Natural killer cell treated with Interleukin-12 subunit alpha and Interleukin-12 subunit beta and Interleukin-15 and Interleukin-18, amount 100 ng/mL, for 72 hours (primary cell): ENCODE measurements at regions not wholly inside any gene's neighbourhood (a gene's known extent, or its start where the extent isn't known, plus 50 kb on each side); places are given as distances from the start of the nearest gene placed in this dataset.
"Not testable (repeated sequence)": the region's sequence is repeated elsewhere in the genome, so short reads cannot be mapped to it uniquely, and the experiment has no call there.

Experiments used
- ATAC-seq, 2 donors: fragments of 150-1000 bp; cut with Tn5 transposase in 1 of 2; sonication (Bioruptor Pico), chemical (Tn5 transposase) in 1 of 2; 2 replicates each; pipeline ENCODE4 v1.10.0; 2021
- DNase-seq: peaks from one replicate; pipeline ENCODE4 v3.0.0; 2022; ENCODE audit warnings: low spot score
- H3K27ac Mint-ChIP-seq, 2 donors: 1 replicate in 1 of 2; 2 replicates in 1 of 2; pipeline ENCODE4 v1.8.0; 2022; ENCODE audit warnings: mixed read lengths in 2 of 2, mild to moderate bottlenecking in 1 of 2, moderate library complexity in 1 of 2
- H3K27me3 Mint-ChIP-seq, 2 donors: 1 replicate in 1 of 2; 2 replicates in 1 of 2; pipeline ENCODE4 v1.8.0; 2022; ENCODE audit warnings: mixed read lengths in 2 of 2
- H3K36me3 Mint-ChIP-seq: one replicate; pipeline ENCODE4 v1.8.0; 2022; ENCODE audit warnings: mixed read lengths
- H3K4me1 Mint-ChIP-seq, 2 donors: 1 replicate in 1 of 2; 2 replicates in 1 of 2; pipeline ENCODE4 v1.8.0; 2022; ENCODE audit warnings: low read depth in 2 of 2, mixed read lengths in 2 of 2, mild to moderate bottlenecking in 1 of 2
- H3K4me3 Mint-ChIP-seq: one replicate; pipeline ENCODE4 v1.8.0; 2022; ENCODE audit warnings: mixed read lengths
- H3K9me3 Mint-ChIP-seq: 2 replicates; pipeline ENCODE4 v1.8.0; 2022; ENCODE audit warnings: mixed read lengths

- no peaks in the 10 kb centered on the region for H3K27me3 Mint-ChIP-seq
- H3K9me3 Mint-ChIP-seq, result peaks cover 6% of the 10 kb centered on the region
- no peak overlapping the region for H3K4me3 Mint-ChIP-seq
- no peaks in the 10 kb centered on the region for H3K4me1 Mint-ChIP-seq
- ATAC-seq (no peak), DNase-seq (no peak)
- H3K27ac Mint-ChIP-seq, result no peak overlapping the region
- H3K36me3 Mint-ChIP-seq, result no peaks in the 10 kb centered on the region
Measured at GRCh38 chr2:103387888-103388287, 626.1 kb downstream of the TMEM182 start.

GRCh38 chr2:103396152-103396551 lies 634.3 kb downstream of the TMEM182 start:
- H3K4me1 Mint-ChIP-seq, result no peaks in the 10 kb centered on the region
- no peaks in the 10 kb centered on the region for H3K36me3 Mint-ChIP-seq
- H3K27me3 Mint-ChIP-seq, result no peaks in the 10 kb centered on the region
- H3K9me3 Mint-ChIP-seq, result peaks cover 4% of the 10 kb centered on the region
- no peak overlapping the region for H3K4me3 Mint-ChIP-seq
- H3K27ac Mint-ChIP-seq, result no peak overlapping the region
- DNase-seq (no peak), ATAC-seq (no peak)

- DNase-seq (no peak), ATAC-seq (no peak)
- Mint-ChIP-seq H3K27ac (no peak overlapping the region), H3K4me3 (no peak overlapping the region), H3K4me1 (no peaks in the 10 kb centered on the region), H3K9me3 (peaks cover 7% of the 10 kb centered on the region), H3K27me3 (no peaks in the 10 kb centered on the region), H3K36me3 (no peaks in the 10 kb centered on the region)
Measured at GRCh38 chr2:103401621-103402020, 639.8 kb downstream of the TMEM182 start.

- H3K4me1 Mint-ChIP-seq, result no peaks in the 10 kb centered on the region
Measured at GRCh38 chr2:103402336-103402735, 640.5 kb downstream of the TMEM182 start.

GRCh38 chr2:103402944-103403343 lies 641.1 kb downstream of the TMEM182 start:
- no peak for ATAC-seq
- Mint-ChIP-seq H3K27ac (no peak overlapping the region), H3K4me1 (no peaks in the 10 kb centered on the region), H3K27me3 (no peaks in the 10 kb centered on the region), H3K9me3 (peaks cover 8% of the 10 kb centered on the region), H3K4me3 (no peak overlapping the region), H3K36me3 (no peaks in the 10 kb centered on the region)
- DNase-seq, result no peak

More at GRCh38 chr2:103402336-103402735, 640.5 kb downstream of the TMEM182 start:
- Mint-ChIP-seq H3K36me3 (no peaks in the 10 kb centered on the region), H3K27ac (no peak overlapping the region), H3K4me3 (no peak overlapping the region), H3K9me3 (peaks cover 8% of the 10 kb centered on the region), H3K27me3 (no peaks in the 10 kb centered on the region)
- DNase-seq, result no peak
- ATAC-seq, result no peak

GRCh38 chr2:103403388-103403787 lies 641.6 kb downstream of the TMEM182 start:
- not testable (repeated sequence) for H3K9me3 Mint-ChIP-seq, H3K27ac Mint-ChIP-seq, H3K36me3 Mint-ChIP-seq, DNase-seq, H3K27me3 Mint-ChIP-seq, H3K4me3 Mint-ChIP-seq, H3K4me1 Mint-ChIP-seq, ATAC-seq

GRCh38 chr2:103410221-103410620 lies 648.4 kb downstream of the TMEM182 start:
- no peaks in the 10 kb centered on the region for H3K27me3 Mint-ChIP-seq
- no peak for DNase-seq
- peaks cover 8% of the 10 kb centered on the region for H3K36me3 Mint-ChIP-seq
- H3K4me3 Mint-ChIP-seq, result no peak overlapping the region
- H3K27ac Mint-ChIP-seq, result no peak overlapping the region
- peaks cover 10% of the 10 kb centered on the region for H3K9me3 Mint-ChIP-seq
- H3K4me1 Mint-ChIP-seq, result no peaks in the 10 kb centered on the region
- no peak for ATAC-seq

GRCh38 chr2:103419506-103419905 lies 657.7 kb downstream of the TMEM182 start:
- H3K27ac Mint-ChIP-seq, result no peak overlapping the region

GRCh38 chr2:103423100-103423499 lies 661.3 kb downstream of the TMEM182 start:
- Mint-ChIP-seq H3K27ac (no peak overlapping the region), H3K4me1 (no peaks in the 10 kb centered on the region), H3K27me3 (no peaks in the 10 kb centered on the region), H3K4me3 (no peak overlapping the region), H3K9me3 (peaks cover 3% of the 10 kb centered on the region), H3K36me3 (no peaks in the 10 kb centered on the region)
- no peak for ATAC-seq
- DNase-seq, result no peak

More at GRCh38 chr2:103419506-103419905, 657.7 kb downstream of the TMEM182 start:
- no peak overlapping the region for H3K4me3 Mint-ChIP-seq
- no peaks in the 10 kb centered on the region for H3K27me3 Mint-ChIP-seq
- H3K9me3 Mint-ChIP-seq, result peaks cover 18% of the 10 kb centered on the region
- peaks cover 8% of the 10 kb centered on the region for H3K36me3 Mint-ChIP-seq
- H3K4me1 Mint-ChIP-seq, result no peaks in the 10 kb centered on the region
- ATAC-seq (no peak), DNase-seq (no peak)

- Mint-ChIP-seq H3K9me3 (peaks cover 5% of the 10 kb centered on the region), H3K27ac (no peak overlapping the region), H3K27me3 (no peaks in the 10 kb centered on the region), H3K4me3 (no peak overlapping the region), H3K36me3 (no peaks in the 10 kb centered on the region), H3K4me1 (no peaks in the 10 kb centered on the region)
- ATAC-seq, result no peak
- DNase-seq, result no peak
Measured at GRCh38 chr2:103427567-103427966, 665.7 kb downstream of the TMEM182 start.

GRCh38 chr2:103430191-103430590 lies 668.4 kb downstream of the TMEM182 start:
- Mint-ChIP-seq H3K36me3 (no peaks in the 10 kb centered on the region), H3K9me3 (peaks cover 9% of the 10 kb centered on the region), H3K4me1 (no peaks in the 10 kb centered on the region), H3K27ac (no peak overlapping the region), H3K27me3 (no peaks in the 10 kb centered on the region), H3K4me3 (no peak overlapping the region)
- DNase-seq (no peak), ATAC-seq (no peak)

- Mint-ChIP-seq H3K27ac (no peak overlapping the region), H3K9me3 (peaks cover 16% of the 10 kb centered on the region), H3K4me1 (no peaks in the 10 kb centered on the region), H3K36me3 (no peaks in the 10 kb centered on the region), H3K4me3 (no peak overlapping the region), H3K27me3 (no peaks in the 10 kb centered on the region)
- ATAC-seq (peak in 1 of 2 donors; percentile 20), DNase-seq (no peak)
Measured at GRCh38 chr2:103435010-103435409, 673.2 kb downstream of the TMEM182 start.

- Mint-ChIP-seq H3K27ac (no peak overlapping the region), H3K36me3 (no peaks in the 10 kb centered on the region), H3K4me1 (no peaks in the 10 kb centered on the region), H3K9me3 (peaks cover 16% of the 10 kb centered on the region), H3K27me3 (no peaks in the 10 kb centered on the region), H3K4me3 (no peak overlapping the region)
- ATAC-seq (no peak), DNase-seq (no peak)
Measured at GRCh38 chr2:103437161-103437560, 675.3 kb downstream of the TMEM182 start.

- ATAC-seq, result no peak
- Mint-ChIP-seq H3K27me3 (no peaks in the 10 kb centered on the region), H3K4me3 (no peak overlapping the region)
Measured at GRCh38 chr2:103445347-103445746, 683.5 kb downstream of the TMEM182 start.

GRCh38 chr2:103448495-103448894 lies 686.7 kb downstream of the TMEM182 start:
- no peak overlapping the region for H3K4me3 Mint-ChIP-seq
- no peak overlapping the region for H3K27ac Mint-ChIP-seq
- H3K9me3 Mint-ChIP-seq, result peaks cover 8% of the 10 kb centered on the region
- no peaks in the 10 kb centered on the region for H3K4me1 Mint-ChIP-seq
- DNase-seq (no peak), ATAC-seq (no peak)
- H3K36me3 Mint-ChIP-seq, result no peaks in the 10 kb centered on the region
- H3K27me3 Mint-ChIP-seq, result no peaks in the 10 kb centered on the region

More at GRCh38 chr2:103445347-103445746, 683.5 kb downstream of the TMEM182 start:
- Mint-ChIP-seq H3K9me3 (peaks cover 8% of the 10 kb centered on the region), H3K27ac (no peak overlapping the region), H3K36me3 (no peaks in the 10 kb centered on the region), H3K4me1 (no peaks in the 10 kb centered on the region)
- DNase-seq, result no peak
